ENCODE measurements at regions not wholly inside any gene's neighbourhood (a gene's known extent, or its start where the extent isn't known, plus 50 kb on each side); places are given as distances from the start of the nearest gene placed in this dataset.

- no peak for DNase-seq (ENCODE audit: low read depth)
Observed at GRCh38 chr12:92359581-92360209, 214.0 kb upstream of the BTG1 start.

DNA sequence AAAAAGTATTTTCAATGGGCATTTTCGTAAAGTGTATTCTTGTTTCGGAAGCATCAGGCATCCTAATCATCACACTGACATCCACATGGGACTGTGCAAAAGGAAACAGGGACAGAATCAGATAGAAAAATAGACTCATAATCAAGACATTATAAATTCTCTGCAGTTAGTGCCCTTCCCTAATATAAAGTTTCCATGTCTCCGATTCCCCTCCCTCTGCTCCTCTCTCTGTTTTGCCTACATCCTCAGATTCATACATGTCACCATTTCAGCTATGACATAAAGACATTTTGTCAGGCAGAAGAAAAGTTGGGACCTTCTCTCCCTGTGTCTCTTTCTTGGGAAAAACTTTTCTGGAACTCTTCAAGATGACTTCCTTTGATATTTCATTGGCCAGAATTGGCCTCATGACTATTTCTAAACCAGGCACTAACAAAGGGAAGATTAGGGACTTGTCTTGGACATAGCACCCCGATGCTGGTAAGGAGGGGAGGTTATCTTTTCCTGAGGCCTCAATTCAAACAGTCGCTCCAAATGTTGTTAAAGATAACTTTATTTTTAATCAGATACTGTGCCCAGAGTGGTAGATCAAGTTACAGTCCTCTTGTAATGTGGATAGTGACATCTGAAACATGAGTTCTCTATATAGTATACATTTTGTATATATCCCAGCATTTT is 212.1 kb upstream of the BTG1 start:
- DNase-seq (ENCODE audit: low read depth): no peak

GRCh38 chr12:92356425-92356824 is 210.8 kb upstream of the BTG1 start:
- DNase-seq (ENCODE audit: low read depth): no peak

DNA sequence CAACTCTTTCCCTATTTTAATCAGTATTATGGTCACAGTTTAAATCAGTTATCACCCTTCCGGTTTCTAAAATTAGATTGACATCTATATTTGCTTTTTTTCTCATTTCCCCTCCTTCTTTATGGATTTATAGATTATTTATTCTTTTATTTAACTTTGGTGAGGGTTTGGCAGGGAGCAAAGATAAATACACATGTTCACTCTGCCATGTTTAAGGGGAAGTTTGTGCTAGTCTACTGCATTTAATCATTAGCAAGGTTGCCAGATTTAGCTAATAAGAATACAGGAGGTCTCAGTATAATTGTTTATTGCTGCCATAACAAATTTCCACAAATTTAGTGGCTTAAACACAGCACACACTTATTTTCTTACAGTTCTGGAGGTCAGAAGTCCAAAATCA is 204.0 kb upstream of the BTG1 start:
- no peak for DNase-seq (ENCODE audit: low read depth)

- DNase-seq (ENCODE audit: low read depth): no peak
Observed at GRCh38 chr12:92342574-92342973, 196.9 kb upstream of the BTG1 start.

GRCh38 chr12:92341065-92341668 is 195.5 kb upstream of the BTG1 start:
- DNase-seq (ENCODE audit: low read depth): no peak

- DNase-seq (ENCODE audit: low read depth): no peak
Observed at GRCh38 chr12:92340441-92341064, 194.9 kb upstream of the BTG1 start.

DNA sequence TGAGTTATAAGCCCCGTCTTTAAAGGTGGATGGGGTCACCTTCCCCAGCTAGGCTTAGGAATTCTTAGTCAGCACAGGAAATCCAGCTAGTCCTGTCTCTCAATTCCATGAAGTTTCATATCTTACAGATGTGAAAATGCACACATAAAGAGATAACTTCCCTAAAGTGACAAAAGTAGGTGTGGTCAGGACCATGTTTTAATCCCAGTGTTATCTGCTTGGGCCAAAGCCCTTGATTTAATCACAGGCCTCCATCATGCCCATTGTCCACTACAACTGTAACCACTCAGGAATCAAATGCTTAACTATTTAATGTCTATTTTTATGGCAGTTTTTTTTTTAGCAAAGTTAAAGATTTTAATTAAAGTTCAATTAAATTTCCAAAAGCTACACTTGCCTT is 194.4 kb upstream of the BTG1 start:
- no peak for DNase-seq (ENCODE audit: low read depth)

DNA sequence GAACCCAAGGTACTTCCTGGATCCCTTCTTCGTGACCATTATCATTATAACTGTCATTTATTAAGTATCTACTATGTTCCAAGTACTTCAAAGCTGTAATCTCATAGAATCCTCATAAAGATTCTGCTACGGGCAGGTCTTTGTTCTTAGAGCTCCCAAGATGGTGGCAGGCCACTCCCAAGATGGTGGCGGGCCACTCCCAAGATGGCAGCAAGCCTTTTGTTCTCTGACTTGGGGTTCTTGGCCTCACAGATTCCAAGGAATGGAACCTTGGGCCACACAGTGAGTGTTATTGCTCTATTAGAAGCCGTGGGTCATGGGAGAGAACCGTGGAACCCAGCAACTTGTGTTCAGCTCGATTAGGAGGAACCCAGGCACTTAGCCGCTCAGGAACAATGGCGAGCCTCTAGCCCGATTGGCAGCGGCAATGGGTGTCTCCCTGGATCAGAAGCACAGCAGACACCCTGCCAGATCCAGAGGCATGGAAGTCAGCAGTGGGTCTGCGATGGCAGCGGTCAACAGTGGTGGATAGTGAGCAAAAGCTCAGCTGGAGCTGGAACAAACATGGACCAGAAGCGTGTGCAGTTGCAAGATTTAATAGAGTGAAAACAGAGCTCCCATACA is 193.7 kb upstream of the BTG1 start:
- no peak for DNase-seq (ENCODE audit: low read depth)

- DNase-seq (ENCODE audit: low read depth): no peak
Observed at GRCh38 chr12:92338671-92339070, 193.0 kb upstream of the BTG1 start.

DNA sequence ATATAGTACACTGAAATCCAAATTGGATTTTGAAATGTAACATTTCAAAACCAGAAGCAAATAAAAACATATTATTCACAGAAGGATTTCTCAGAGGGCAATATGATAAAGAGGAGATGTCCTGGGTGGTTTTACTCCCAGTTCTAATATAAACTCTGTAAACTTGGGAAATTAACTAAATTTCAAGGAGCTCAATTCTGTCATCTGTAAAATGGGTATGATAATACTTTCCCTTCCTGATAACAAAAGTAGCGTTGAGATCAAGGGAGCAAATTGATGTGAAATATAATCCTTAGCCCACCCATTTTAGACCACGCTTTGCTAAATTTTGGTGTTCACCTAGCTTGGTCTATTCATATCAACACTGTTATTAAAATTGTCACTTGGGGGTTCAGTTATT is 192.5 kb upstream of the BTG1 start:
- DNase-seq (ENCODE audit: low read depth): no peak

DNA sequence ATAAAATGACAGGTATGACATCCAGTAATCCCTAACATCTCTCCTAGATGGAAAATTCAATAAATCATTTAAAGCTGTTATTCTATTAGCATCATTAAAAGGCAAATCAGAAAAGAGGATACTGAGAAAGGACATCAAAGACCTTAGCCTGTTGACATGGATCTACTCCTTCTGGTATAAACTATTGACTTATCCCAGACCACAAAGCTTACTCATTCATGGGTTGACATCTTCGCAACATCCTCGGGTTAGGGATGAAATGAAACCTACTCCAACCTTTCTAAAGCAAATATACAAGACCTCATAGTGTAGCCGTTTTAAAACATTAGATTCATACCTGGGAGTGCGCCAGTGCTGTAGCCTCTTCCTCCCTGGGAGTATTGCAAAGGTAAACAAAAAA is 191.5 kb upstream of the BTG1 start:
- DNase-seq (ENCODE audit: low read depth): peak; percentile 63

DNA sequence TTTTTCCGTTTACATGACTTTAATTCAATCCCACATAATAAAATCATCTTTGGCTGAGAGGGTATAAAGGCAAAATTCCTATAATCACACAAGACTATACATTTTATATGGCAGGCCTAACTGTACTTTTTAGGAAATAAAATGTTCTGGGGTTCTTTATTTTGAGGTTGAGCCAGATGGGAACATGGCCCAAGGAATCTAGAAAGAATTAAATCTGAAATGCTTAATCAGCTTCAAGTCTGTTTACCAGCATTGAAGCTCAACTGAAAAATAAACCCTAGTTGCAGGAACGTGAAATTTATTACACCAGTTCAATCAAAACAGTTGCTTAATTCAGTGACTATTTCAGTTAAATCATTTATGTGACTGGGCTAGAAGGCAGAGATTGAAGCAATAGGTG is 191.0 kb upstream of the BTG1 start:
- DNase-seq (ENCODE audit: low read depth): no peak

GRCh38 chr12:92335831-92336230 is 190.2 kb upstream of the BTG1 start:
- DNase-seq (ENCODE audit: low read depth): no peak

GRCh38 chr12:92334552-92334951 is 188.9 kb upstream of the BTG1 start:
- DNase-seq (ENCODE audit: low read depth): no peak

DNA sequence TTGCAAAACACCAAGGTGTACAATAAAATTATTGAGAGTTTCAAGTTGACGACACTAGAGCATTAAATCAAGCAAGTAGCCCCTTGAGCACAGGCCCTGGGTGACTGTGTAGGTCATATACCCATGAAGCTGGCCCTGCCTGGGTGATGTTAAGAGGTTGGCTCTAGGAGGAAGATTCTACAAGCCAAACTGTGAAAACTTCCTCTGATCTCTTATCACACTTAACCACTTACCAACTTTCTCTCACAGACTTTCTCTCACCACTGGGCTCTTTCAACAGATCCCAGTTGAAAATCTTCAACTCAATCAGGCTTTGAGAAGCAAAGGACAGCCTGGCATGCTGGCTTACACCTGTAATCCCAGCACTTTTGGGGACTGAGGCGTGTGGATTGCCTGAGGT is 186.9 kb upstream of the BTG1 start:
- no peak for DNase-seq (ENCODE audit: low read depth)

GRCh38 chr12:92331383-92331782 is 185.7 kb upstream of the BTG1 start:
- no peak for DNase-seq (ENCODE audit: low read depth)

- DNase-seq (ENCODE audit: low read depth): no peak
Observed at GRCh38 chr12:92330654-92331053, 185.0 kb upstream of the BTG1 start.

GRCh38 chr12:92326877-92327276 is 181.2 kb upstream of the BTG1 start:
- DNase-seq (ENCODE audit: low read depth): no peak

- DNase-seq (ENCODE audit: low read depth): no peak
Observed at GRCh38 chr12:92324849-92325500, 179.3 kb upstream of the BTG1 start.

DNA sequence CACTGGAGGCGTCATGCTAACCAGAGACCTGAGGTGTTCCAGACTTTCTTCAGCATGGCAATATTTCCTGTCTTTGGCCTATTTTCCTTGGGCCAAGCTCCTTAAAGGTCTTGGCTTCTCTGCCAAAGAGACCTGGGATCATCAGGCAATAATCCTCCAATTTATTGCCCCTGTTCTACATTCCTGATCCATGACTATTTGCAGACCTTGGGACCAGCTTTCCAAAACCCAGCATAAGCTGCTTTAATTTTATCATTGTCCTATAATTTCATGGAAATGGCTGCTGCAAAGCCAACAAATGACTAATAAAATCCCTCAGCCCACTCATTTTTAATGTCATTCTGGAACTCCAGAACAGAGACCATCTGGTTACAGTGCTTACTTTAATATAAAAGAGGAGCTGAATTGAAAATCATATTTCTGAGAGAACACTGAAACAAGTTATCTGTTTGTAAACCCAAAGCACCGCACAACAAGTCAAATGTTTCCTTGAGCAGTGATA is 166.9 kb upstream of the BTG1 start:
- no peak for DNase-seq (ENCODE audit: low read depth)
